ENCODE measurements at regions not wholly inside any gene's neighbourhood (a gene's known extent, or its start where the extent isn't known, plus 50 kb on each side); places are given as distances from the start of the nearest gene placed in this dataset.
A peak's percentile ranks its signal among the peaks of the same experiment; 100 is the strongest.

DNA sequence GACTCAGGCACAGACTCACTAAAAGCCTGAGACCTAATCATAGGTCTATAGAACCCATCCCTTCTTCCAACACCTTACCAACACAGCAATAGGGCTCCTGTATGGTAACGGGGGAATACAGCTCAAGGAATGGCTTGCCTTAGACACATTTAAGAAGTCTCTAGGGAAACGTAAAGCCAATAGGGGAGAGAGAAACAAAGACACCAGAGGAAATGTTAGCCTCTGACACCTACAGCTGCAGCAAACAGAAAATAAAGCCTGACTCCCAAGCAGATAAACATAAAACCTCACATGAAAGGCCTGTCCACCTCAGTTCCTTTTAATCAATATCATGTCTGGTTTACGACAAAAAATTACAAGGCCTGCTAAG, 51.1 kb upstream of the NCOA1 start:
- TF ChIP-seq, protein P1, sequence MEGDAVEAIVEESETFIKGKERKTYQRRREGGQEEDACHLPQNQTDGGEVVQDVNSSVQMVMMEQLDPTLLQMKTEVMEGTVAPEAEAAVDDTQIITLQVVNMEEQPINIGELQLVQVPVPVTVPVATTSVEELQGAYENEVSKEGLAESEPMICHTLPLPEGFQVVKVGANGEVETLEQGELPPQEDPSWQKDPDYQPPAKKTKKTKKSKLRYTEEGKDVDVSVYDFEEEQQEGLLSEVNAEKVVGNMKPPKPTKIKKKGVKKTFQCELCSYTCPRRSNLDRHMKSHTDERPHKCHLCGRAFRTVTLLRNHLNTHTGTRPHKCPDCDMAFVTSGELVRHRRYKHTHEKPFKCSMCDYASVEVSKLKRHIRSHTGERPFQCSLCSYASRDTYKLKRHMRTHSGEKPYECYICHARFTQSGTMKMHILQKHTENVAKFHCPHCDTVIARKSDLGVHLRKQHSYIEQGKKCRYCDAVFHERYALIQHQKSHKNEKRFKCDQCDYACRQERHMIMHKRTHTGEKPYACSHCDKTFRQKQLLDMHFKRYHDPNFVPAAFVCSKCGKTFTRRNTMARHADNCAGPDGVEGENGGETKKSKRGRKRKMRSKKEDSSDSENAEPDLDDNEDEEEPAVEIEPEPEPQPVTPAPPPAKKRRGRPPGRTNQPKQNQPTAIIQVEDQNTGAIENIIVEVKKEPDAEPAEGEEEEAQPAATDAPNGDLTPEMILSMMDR (IDR thresholded peaks at IDR 0.05): no peak
- TF ChIP-seq POLR2A (IDR thresholded peaks at IDR 0.05): no peak
- H3K36me3 ChIP-seq: no peaks in the 10 kb centered on the region
- DNase-seq: no peak

DNA sequence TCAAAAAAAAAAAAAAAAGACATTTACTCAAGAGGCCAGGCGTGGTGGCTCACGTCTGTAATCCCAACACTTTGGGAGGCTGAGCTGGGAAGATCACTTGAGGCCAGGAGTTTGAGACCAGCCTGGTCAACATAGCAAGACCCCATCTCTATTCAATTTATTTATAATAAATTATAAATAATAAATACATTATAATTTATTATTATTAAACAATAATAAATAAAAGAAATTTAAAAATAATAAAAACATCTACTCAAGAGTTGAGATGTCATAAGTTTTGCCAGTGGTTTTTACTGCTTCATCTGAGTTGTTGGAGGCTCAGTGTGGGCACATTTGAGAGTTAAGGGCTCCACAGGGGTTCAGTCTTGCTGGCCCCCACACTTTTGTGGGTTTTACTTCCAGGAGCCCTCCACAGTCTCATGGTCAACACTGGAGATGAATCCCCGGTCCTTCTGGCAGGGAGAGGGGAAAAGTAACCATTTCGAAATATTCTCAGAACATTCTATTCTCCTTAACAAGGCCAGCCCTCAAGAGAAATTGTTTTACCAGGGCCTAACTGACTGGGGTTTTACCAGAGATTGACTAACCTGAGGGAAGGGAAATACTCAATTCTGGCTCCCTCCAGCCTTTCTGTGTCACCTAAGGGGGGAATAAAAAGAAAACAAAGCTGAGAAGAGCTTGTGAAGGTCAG, 51.6 kb upstream of the NCOA1 start:
- H3K4me3 ChIP-seq: no peak overlapping the region
- peaks cover 0 to 12% (median 0%) of the 10 kb centered on the region in 4 donors for H3K4me1 ChIP-seq
- no peak overlapping the region for H3K27ac ChIP-seq
- H3K9me3 ChIP-seq: no peaks in the 10 kb centered on the region
- DNase-seq: no peak
- H3K27me3 ChIP-seq: no peaks in the 10 kb centered on the region
- no peaks in the 10 kb centered on the region for H3K36me3 ChIP-seq
- no peak for TF ChIP-seq POLR2A (IDR thresholded peaks at IDR 0.05)
- TF ChIP-seq, protein P1 (IDR thresholded peaks at IDR 0.05): no peak

More for the DNA sequence above, 51.1 kb upstream of the NCOA1 start:
- Histone ChIP-seq H3K9me3 (no peaks in the 10 kb centered on the region), H3K4me1 (peaks cover 0 to 12% (median 0%) of the 10 kb centered on the region in 4 donors), H3K27me3 (no peaks in the 10 kb centered on the region), H3K27ac (no peak overlapping the region), H3K4me3 (no peak overlapping the region)

DNA sequence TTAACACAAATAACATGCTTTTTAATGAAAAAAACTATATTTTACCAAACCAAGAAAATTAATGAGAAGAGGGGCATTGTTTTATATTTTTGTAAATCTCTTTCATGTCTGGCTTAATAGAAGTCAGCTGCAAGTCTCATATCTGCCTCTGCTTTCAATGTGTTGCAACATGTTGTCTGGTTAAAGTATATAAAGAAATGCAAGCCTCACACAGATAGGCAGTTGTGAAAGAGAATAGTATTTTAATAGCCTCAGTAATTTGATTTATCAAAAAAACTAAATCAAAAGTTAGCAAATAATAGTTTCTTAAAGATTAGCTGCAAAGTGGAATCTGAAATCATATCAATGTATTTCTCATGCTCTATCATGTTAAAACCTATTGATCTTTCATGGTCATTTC, 52.9 kb upstream of the NCOA1 start:
- no peak for TF ChIP-seq POLR2A (IDR thresholded peaks at IDR 0.05)
- TF ChIP-seq, protein P1 (IDR thresholded peaks at IDR 0.05): no peak
- Histone ChIP-seq H3K4me3 (no peak overlapping the region), H3K9me3 (no peaks in the 10 kb centered on the region), H3K36me3 (no peaks in the 10 kb centered on the region), H3K27ac (no peak overlapping the region), H3K4me1 (peaks cover 0 to 12% (median 0%) of the 10 kb centered on the region in 4 donors), H3K27me3 (no peaks in the 10 kb centered on the region)
- DNase-seq: no peak

DNA sequence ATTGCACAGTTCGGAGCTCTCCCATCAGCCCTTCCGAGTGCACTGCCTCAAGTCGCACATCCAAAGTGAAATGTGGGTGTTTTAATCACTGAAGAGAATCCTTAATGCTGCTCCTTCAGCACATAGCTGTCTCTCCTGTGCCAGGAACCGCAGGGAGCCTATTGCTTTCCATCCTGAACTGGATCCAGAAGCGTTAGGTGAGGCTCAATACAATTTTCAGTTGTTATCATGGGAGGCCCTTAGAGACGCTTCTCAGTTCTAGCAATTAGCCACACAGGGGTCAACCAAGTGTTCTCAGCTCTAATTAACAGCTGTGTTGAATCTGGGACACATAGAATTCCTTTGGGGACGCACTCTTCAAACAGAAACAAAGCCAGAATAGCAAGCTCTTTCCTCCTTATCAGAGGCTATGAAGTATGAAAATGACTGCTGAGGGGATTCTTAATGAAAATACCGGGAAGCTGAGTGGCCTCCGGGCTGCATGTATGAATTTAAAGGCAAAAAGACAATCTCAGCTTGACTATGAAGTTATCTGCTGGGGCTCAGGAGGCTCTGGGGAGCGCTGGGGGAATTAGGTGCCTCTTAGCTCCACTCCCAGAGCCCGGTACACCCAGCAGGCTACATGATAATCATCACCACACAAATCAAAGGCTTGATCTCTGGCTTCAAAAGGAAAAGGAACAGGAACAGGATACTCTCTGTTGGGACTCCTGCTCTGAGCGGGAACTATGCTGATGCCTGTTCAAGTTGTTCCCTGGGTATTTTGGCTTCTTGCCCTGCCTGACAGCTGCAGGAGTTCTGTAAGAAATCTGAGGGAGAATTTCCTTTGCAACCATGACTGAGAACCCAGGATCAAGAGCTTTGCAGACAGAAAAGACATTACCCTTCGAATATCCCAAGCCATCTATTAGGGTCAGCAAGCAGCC, 55.4 kb upstream of the NCOA1 start:
- no peaks in the 10 kb centered on the region for H3K27me3 ChIP-seq
- H3K36me3 ChIP-seq: no peaks in the 10 kb centered on the region
- H3K4me3 ChIP-seq: no peak overlapping the region
- peak overlapping the region in 3 of 4 donors; percentile 10 to 59 (median 51) for H3K27ac ChIP-seq
- no peak for TF ChIP-seq POLR2A (IDR thresholded peaks at IDR 0.05)
- TF ChIP-seq, protein P1 (IDR thresholded peaks at IDR 0.05): no peak
- peaks cover 0 to 12% (median 0%) of the 10 kb centered on the region in 4 donors for H3K4me1 ChIP-seq
- no peaks in the 10 kb centered on the region for H3K9me3 ChIP-seq
- DNase-seq: peak in 1 of 3 donors; percentile 60

DNA sequence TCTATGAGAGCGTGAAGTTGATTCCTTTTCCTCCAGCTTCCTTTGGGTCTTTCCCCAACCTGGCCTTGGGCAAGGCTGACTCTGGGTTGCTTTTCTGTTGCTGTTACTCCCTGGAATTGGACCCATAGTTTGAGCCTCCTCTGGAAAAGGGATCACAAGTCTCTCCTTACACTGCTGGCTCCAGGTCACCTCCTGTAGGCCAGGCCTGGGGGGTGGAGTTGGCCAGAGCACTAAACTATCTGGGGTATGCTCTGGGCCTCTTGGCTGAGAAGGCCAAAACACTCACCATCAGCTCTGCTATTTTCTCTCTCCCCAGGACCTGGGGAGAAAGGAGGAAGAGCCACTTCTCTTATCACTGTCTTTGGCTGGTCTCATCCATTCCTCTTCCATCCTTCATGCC, 56.5 kb upstream of the NCOA1 start:
- H3K4me1 ChIP-seq: peaks cover 0 to 12% (median 0%) of the 10 kb centered on the region in 4 donors

More for the DNA sequence above, 56.5 kb upstream of the NCOA1 start:
- Histone ChIP-seq H3K9me3 (no peaks in the 10 kb centered on the region), H3K27me3 (no peaks in the 10 kb centered on the region), H3K4me3 (no peak overlapping the region), H3K27ac (no peak overlapping the region), H3K36me3 (no peaks in the 10 kb centered on the region)
- DNase-seq: no peak
- TF ChIP-seq, protein P1 (IDR thresholded peaks at IDR 0.05): no peak
- TF ChIP-seq POLR2A (IDR thresholded peaks at IDR 0.05): no peak

All from Peyer's patch (tissue), 4 donors.